Activated T-cell treated with anti-CD3 and anti-CD28 coated beads, Interleukin-2, amount 50 U/mL, for 1 hour (primary cell): ENCODE measurements at regions not wholly inside any gene's neighbourhood (a gene's known extent, or its start where the extent isn't known, plus 50 kb on each side); places are given as distances from the start of the nearest gene placed in this dataset.
"Not testable (repeated sequence)": the region's sequence is repeated elsewhere in the genome, so short reads cannot be mapped to it uniquely, and the experiment has no call there.

Experiments used
- DNase-seq: peaks from one replicate; pipeline ENCODE4 v3.0.0-alpha.2; 2020

DNA sequence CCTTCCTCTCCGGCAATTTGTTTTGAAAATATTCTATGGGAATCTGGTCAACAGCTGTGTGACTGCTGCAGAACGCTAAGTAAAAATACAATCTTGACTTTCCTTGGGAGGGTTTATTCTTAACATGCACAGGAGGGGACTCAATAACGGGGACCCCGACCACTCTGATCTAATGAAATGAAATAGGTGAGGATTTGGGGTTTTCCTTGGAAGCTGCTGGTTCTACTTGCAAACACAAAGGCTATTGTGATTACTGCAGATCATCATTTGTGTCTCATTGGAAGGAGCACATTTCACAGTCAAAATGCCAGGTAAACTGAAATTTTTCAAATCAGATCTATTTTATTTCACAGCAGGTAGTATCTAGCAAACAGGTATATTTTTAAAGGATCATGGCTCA lies 366.1 kb downstream of the SHANK2 start:
- DNase-seq, result no peak

DNA sequence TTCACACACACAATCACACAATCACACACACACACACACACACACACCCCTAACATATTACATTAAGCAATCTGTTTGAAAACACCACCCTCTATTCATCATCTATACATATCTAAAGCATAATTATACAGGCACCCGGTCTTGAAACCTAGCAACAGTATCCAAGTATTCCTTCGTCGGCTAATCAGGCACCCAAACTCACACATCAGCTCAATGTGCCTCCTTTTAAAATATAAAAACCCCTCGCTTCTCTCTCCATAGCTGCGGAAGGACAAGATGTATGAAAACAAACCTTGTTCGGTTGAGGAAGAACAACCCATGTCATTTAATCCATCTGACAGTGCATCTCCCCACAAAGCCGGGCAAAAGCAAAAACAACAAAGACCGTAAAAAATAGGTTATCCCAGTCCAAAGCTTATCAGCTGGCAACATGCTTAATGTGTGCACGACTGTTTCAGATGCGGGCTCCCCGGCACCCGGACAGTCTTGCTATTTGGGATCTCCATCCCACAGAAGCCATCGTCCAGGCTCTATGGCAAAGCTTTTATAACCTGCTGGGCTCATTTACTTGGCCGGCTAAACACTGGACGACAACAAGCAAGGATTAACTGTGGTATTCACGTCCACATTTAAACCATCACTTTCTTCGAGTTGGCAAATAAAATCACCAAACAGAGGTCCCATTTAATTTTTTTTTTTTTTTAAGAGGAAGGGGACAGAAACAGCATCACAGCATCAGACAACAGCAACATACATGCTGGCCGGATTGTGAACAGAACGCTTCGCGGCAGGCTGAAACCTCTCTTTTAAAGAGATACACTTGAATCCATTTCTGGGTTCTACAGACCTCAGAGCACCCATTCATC lies 365.5 kb downstream of the SHANK2 start:
- DNase-seq, result no peak

DNA sequence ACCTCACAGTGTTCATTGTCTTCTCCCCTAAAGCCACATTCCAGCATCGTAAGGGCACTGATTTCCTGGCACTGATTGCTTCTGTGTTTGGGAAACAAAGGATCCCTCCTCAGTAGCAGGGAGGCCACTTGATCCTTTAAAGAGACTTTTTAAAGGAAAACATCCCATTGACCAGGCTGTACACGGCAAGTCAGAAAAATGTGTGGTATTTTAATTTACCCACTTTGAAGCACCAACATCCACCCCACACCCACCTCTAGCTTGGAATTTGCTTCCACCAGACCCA lies 364.9 kb downstream of the SHANK2 start:
- no peak for DNase-seq

DNA sequence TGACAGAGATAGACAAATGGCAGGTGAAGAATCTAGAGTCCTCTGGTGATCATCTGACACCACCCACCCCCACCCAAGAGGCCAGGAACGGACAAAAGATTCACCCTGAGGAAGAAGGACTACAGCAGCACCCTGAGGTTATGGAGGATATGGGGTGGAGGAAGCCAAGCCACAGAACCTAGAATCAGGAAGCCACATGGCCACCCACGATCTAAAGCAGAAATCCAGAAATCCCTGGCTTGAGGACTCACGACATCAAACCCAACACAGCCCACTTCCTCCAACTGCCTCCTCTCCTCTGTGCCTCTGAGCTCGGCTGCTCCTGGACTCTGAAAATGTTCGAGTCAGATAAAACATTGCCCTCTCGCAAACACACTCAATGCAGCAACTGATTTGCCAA lies 364.3 kb downstream of the SHANK2 start:
- no peak for DNase-seq

DNA sequence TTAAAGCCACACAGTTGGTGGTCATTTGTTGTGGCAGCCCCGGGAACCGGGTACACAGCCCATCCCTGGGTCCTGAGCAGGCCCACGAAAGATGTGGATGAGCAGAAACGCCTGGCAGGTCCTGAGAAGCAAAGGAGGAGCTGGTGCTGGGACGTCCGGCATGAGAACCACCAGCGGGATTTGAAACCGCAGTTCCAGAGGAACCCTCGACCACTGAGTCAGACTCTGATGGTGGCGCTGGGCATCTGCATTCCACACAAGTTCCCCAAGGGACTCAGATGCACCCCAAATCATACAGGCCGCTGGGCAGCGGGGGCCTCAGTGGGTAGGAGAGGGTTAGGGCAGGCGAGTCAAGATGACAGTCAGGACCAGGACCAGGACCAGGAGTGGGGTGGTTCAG lies 363.0 kb downstream of the SHANK2 start:
- DNase-seq, result no peak

DNA sequence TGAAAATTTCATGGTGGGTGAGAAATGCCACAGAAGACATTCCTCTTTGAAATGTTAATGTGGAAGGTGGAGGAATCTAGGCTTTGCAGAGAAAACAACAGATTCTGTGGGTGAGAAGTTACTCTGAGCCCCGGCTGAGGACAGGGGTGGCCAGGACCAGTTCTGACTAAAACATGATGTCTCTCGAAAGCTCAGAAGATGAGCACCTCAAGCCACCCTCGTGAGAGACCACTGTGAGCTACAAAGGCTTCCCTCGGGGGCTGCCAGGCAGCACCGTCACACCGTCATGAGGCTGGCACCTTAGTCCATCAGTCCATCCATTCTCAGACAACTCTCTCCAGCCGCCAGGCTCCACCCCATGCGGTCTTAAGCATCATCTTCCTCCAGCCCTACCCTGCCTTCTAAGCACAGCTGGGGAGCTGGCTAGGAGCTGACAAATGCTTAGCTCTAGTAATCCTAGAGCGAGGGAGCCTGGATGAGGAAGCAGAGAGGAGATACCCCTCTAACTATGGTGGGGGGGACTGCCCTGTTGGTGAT lies 360.5 kb downstream of the SHANK2 start:
- DNase-seq, result no peak

DNA sequence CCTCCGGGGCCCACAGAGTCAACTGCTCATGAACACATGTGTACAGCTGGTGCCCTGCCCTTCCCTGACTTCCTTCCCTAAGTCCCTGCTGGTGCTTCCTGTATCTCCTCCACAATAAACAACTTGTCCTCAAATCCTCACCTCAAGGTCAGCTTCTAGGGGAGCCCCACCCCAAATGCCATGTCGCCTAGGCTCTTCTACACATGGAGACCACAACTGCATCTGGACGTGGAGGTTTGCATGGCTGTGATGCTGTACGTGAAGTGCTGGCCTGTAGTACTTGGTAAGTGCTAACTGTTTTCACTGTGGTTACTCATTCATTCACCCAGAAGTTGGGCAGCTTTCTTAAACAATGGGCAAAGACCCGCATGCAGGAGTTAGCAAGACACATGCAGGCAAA lies 359.5 kb downstream of the SHANK2 start:
- no peak for DNase-seq

DNA sequence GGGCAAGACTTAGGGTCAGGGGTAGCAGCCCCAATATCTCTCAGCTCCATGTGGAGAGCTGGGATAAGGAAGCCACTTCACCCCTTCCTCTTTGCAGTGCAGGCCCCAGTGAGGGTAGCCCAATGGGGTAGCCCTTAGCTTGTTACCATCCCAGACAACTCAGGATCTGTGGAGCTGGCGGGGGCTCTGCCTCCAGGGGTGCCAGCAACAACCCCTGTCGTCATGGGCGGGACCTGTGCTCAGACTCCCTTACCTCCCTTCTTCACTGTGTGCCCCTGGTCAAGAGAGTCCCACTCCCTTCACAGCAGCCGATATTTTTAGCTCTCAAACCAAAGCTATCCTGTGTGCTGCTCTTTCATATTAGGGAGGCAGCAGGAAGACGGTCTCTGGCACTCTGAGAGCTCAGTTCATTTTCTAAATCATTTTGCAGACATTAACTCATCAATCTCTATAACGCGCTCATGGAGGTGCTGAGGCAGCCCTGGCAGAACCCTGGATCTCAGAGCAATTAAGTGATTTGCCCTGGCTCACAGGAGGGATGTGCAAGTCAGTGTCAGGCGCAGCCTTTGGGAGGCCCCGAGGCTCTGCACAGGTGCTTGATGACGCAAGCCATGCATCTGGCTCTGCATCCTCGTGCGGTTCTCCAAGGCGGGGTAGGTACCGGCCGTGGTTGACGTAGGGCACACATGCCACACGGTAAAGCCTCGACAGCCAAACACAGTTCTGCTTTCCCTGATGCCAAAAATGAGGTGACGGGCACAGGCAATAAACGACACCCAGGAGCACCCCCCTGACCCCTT lies 357.6 kb downstream of the SHANK2 start:
- no peak for DNase-seq

DNA sequence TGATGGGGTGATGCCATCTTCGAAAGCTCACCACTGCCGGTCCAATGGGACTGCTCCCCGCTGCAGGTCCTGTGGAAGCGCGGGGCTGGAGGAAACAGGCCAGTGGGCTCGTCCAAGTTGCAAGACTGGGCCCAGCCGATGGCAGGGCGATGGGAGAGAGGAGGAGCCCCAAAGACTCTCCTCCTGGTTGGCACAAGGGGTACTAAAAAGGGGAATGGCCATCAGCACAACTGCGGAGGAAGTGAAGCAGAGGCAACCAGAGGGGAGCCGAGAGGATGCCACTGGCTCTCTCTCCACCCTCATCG lies 357.1 kb downstream of the SHANK2 start:
- DNase-seq, result no peak

DNA sequence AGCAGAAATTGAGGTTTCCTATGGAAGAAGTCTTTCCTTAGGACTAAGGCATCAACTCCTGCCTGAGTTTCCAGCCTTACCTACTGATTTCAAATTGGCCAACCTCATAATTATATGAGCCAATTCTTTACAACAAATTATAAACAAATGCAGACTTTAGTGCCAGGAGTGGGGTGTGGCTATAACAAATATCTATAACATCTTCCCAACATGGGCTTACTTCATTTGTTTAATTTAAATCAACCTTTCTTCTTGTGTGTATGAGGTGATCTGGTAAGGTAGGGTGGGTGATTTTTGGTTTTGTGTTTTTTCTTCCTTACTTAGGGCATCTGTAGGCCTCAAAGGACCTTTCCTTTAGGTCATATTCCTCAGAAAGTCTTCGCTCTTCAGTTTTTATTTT lies 354.9 kb downstream of the SHANK2 start:
- no peak for DNase-seq

DNA sequence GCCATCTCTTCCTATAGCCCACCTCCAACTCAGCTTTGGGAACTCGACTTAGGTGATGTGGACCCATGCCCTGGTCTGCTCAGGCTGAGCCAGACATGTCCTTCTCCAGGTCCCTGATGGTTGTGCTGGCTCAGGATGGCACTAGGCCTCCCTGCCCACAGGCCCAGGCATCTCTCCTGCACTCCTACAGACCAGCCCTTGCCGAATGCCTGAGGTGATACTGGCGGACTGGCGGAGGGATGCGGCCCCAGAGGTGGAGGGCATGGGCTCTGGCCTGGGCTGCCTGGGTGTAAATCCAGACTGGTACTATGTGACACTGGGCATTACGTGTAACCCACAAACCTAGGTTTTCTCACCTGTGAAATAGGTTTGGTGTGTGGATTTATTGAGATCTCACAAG lies 352.8 kb downstream of the SHANK2 start:
- no peak for DNase-seq

DNA sequence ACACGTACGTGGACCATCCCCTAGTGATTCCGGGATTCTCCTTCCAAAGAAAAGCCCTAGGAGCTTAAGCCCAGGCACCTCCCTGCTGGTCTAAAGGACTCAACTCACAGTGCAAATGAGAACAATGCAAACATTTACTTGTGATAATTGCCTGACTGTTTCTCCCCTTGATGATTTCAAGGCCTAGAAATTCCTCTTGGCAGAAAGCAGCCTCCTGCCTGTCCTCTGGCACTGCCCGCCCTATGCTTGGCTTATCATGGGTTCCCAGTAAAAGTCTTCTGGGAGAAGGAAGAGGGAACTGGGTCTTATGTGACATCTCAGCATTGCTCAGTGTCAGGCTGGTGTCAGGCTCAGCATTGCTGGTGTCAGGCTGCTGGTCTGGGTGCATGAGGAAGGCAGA lies 351.8 kb downstream of the SHANK2 start:
- no peak for DNase-seq

DNA sequence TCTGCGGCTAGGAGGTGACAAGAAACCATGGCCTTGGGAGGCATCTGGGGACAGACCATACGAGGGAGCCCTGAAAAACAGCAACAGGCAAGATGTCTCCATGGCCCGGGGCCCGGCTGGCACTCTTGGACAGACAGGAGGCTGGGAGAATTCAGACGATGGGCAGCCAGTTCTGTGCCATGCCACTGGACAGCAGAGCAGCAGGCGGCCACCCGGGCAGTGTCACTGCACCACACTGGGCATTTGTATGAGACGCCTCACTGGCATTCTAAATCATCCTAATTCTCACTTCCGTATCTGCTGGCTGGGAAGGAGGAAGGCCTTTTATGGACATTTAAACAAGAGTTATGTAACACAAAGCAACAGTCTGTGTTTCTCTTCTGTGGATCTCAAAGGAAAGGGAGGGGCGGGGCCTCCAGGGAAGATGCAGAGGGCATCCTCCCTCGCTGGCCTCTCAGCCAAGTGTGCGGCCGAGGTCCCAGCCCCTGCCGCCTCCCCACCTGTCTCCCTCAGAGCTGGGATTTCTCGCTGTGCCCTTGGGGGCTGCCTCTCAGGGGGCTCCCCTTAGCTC lies 350.3 kb downstream of the SHANK2 start:
- no peak for DNase-seq

DNA sequence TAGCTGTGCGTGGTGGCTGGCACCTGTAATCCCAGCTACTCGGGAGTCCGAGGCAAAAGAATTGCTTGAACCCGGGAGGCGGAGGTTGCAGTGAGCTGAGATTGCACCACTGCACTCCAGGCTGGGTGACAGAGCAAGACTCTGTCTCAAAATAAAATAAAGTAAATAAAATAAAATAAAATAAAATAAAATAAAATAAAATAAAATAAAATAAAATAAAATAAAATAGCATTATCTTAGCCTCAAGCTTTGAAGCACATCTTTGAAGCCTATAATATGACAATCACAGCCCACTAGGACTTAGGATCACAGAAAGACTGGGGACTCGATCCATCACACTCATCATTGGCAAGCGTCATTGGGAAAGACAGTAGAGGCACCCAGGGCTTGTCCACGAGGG lies 349.1 kb downstream of the SHANK2 start:
- not testable (repeated sequence) for DNase-seq

DNA sequence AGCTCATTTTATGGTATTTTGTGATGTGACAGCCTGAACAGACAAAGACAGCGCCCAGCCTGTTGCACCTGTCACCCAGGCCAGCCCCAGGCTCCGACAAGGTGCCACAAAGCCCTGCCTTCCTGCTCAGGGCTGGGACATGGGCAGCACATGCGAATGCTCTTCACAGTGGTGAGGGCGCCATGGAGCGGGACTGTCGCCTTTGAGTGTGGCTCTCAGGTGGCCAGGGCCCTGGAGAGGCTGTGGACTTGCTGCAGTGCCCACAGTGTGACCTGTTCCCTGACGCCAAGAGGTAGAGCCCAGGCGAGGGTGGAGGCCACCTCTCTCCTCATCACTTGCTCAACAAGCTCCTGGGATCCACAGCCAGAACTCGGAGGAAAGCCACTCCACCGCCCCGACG lies 346.3 kb downstream of the SHANK2 start:
- no peak for DNase-seq

DNA sequence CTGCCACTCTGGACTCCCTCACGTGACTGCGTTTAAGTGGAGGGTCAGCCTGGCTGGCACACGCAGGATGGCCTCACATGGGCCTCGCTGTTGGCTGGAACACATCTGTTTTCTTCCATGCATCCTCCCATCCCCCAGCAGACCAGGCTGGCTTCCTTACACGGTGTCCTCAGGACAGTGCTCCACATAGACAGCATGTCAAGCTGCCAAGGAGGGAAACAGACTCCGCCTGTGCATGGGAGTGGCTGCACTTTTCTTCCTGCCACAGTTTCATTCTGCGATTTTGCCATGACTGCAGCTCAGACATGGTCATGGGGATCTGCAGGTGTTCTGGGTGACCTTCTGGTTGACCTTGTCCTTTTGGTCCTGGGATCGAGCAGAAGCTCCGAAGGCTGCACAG lies 344.2 kb downstream of the SHANK2 start:
- no peak for DNase-seq

DNA sequence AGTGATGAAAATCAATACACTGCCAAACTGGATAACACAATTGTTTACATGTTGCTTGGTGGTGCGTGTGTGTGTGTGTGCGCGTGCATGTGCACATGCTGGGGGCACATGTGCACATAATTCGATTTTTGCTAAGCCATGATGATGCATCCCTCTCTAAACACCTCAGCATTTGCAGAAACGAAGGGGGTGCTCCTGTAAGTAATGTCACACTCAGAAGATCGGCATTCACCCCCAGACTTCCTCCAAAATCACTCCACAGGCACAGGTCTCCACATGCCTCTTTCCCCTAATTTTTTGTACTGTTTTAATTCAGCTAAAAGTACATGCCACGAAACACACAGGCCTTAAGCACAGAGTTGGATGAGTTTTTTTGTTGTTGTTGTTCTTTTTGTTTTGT lies 341.5 kb downstream of the SHANK2 start:
- no peak for DNase-seq

DNA sequence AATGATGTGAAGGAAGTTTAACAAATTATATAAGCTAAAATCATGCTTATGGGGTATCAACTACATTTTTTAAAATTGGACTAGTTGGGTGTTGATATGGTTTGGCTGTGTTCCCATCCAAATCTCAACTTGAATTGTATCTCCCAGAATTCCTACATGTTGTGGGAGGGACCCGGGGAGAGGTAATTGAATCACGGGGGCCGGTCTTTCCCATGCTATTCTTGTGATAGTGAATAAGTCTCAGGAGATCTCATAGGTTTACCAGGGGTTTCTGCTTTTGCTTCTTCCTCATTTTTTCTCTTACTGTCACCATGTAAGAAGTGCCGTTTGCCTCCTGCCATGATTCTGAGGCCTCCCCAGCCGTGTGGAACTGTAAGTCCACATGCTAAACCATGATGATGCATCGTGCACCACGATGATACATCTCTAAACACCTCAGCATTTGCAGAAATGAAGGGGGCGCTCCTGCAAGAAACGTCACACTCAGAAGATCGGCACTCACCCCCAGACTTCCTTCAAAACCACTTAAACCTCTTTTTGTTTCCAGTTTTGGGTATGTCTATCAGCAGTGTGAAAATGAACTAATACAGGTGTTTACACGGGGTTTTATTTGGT lies 340.0 kb downstream of the SHANK2 start:
- no peak for DNase-seq

DNA sequence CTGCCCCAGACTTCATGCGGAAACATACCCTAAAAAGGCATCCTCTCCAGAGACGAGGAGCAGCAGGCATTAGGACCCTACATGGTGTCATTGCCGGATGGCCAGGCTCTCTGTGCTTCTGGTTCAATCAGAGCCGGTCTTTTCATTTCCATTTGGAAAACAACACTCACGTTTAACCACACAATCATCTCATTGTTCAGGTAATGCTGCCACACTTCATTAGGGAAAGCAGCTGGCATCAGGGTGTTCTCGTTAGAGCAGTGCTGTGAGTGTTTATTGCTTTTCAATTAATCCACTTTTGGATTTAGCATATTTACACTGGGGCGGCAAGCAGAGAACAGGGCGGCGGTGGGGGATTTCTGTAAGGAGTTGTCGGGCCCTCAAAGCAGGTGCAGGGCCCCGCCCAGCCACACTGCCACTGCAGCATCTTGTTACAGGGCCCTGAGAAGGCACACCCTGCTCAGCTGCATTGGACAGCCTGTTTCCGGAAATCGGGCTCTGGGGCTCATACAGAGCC lies 338.6 kb downstream of the SHANK2 start:
- DNase-seq, result no peak

DNA sequence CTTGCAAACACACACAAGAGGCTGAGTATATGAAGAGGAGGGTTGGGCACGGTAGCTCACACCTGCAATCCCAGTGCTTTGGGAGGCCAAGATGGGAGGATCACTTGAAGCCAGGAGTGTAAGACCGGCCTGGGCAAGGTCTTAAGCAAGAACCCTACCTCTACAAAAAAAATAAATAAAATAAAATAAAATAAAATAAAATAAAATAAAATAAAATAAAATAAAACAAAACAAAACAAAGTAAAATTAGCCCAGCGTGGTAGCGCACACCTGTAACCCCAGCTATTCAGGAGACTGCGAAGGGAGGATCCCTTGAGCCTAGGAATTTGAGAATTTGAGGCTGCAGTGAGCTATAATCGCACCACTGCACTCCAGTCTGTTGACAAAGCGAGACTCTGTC lies 337.9 kb downstream of the SHANK2 start:
- no peak for DNase-seq

DNA sequence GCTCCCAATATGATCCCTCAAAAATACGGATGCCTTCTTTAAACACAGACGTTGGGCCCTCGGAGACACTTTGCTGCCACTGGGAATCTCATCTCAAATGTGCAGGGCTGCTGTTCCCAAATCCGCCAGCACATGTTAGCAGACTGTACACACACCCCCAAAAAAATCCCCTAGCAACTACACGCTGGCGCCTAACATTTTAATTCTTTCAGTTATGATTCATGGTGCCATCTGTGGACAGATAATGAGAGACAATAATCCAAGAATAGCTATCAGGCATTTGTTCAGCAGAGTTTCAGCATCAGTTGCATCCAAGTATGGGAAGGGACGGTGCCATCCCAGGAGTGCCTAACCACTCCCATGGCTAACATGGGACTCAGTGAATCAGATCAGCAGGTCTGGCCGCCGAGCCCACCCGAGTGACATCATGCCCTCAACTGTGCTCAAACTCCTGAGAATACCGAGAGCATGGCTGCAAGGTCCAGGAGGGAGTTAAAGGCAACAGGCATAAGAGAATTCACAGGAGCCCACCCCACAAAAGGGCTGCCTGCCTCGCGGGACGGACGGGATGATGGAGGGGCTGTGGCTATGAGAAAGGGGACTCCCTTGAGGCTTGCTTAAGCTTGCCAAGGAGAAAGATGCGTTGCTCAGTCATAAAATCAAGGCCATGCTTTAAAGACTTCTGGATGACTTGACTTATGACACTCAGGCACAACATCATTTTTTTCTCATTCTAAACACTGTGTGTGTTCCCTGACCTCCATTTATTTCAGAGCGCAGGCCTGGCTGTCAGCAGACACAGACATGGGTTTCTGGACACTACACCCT lies 337.0 kb downstream of the SHANK2 start:
- no peak for DNase-seq

DNA sequence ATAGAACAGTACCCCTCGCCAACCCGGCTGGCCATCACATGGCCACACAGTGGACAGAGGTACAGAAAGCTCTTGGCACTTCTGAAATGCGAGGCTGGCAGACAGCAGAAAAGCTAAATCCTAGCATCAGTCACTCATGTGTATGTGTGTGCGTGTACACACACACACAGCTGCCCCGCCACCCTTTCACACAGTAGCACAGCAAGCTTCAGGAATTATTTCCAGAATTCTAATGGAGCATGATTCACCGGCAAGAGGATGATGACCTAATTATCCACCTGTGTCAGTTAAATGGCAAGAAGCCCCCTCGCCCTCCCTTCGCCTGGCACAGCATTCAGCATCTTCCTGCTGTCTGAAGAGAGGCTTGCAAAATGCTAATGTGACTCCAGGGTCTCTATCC lies 336.0 kb downstream of the SHANK2 start:
- no peak for DNase-seq

DNA sequence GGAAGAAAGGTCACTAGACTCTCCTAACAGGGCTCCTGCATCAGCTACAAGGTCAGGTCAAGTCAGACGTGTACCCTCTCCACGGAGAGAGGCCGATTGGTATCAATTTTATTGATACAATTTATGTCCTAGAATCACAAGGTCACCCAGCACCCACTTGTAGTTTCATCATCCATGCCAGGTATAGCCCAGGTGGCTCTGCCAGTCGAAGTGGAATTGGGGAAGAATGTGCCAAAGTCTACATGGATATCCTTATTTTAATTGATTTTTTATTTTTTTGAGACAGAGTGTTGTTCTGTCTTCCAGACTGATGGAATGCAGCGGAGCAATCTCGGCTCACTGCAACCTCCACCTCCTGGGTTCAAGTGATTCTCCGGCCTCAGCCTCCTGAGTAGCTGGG lies 334.1 kb downstream of the SHANK2 start:
- DNase-seq, result no peak
